Stimulated activated CD4-positive, alpha-beta T cell treated with anti-CD3 and anti-CD28 coated beads, Interleukin-12 subunit alpha, Interleukin-12 subunit beta, amount 100 ng/mL, for 24 hours (primary cell): ENCODE measurements at regions not wholly inside any gene's neighbourhood (a gene's known extent, or its start where the extent isn't known, plus 50 kb on each side); places are given as distances from the start of the nearest gene placed in this dataset.
"Not testable (repeated sequence)": the region's sequence is repeated elsewhere in the genome, so short reads cannot be mapped to it uniquely, and the experiment has no call there.

Source experiments
- DNase-seq, 2 experiments: peaks; one replicate each; pipeline ENCODE4 v3.0.0-alpha.2; 2020; ENCODE audit warnings: low read depth in 2 of 2

GRCh38 chr9:2394087-2394741 is 227.4 kb upstream of the VLDLR start:
- not testable (repeated sequence) for DNase-seq

DNA sequence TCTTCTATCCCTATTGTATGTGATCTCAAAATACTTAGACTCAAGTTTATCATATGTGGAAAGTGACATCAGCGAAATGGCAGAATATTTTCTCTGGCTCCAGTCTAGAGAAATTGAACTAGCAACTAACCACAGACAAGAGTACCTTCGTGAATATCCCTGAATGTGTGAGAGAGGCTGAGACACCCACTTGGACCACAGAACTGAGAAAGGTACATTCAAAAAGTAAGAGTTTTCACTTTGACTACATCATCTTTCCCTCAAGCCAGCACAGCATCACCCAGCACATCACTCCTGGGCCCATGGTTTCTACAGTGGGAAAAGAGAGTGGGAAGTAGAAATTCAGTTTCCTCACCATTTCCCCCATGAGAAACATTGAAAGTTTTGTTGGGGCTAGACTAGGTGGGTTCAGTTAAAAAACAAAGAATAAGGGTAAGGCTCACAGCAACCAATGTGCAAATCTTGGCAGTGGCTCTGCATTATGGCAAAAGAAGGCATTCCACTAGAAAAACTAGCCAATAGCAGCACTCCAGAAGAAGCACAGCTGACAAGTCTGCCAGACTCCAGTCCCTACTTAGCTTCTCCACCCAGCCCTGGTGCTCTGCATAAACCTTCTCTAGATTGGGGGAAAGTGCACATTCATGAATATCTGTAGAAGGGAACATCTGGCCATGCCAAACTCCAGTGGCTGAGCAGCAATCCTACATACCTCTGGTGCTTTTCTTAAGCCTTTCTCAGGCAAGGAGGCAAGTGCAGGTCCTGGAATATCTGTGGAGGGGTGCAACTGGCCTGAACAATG is 225.6 kb upstream of the VLDLR start:
- no peak for DNase-seq

- DNase-seq: no peak
Measured at GRCh38 chr9:2396622-2397285, 224.8 kb upstream of the VLDLR start.

GRCh38 chr9:2397875-2398274 is 223.7 kb upstream of the VLDLR start:
- DNase-seq: not testable (repeated sequence)

GRCh38 chr9:2401746-2402145 is 219.8 kb upstream of the VLDLR start:
- DNase-seq: not testable (repeated sequence)

DNA sequence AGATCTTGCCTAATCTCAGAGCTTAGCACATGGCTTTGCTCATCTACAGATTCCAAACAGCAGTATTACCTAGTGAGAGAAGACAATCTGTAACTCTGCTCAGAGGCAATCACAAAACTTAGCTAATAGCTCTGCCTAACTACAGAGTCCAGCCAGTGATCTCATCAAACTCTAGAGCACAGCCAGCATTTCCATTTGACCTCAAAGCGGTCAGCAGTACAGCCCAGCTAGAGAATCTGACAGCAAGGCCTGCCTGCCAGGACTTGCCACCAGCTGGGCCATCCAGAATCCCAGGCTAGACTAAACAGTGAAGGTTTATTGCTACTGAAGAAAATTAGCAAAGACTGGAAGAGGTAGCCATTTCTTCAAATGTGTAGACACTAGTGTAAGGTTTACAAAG is 217.9 kb upstream of the VLDLR start:
- DNase-seq: no peak

DNA sequence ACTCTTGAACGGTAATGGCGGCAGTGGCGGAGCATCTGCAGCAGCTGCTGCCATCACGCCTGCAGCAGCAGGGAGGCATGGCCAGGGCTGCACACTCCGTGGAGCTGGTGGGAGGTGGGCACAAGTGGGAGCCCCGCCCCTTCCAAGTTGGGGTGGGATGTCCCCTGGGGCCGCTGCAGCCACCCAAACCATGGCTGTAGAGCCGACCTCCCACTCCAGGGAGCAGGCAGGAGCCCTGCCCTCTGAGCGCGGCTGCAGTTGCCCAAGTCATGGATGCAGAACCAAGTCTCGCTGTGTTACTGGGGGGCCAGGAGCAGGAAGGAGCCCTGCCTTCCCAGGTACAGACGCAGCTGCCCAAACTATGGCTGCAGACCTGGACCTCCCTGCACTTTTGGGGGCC is 215.3 kb upstream of the VLDLR start:
- no peak for DNase-seq

DNA sequence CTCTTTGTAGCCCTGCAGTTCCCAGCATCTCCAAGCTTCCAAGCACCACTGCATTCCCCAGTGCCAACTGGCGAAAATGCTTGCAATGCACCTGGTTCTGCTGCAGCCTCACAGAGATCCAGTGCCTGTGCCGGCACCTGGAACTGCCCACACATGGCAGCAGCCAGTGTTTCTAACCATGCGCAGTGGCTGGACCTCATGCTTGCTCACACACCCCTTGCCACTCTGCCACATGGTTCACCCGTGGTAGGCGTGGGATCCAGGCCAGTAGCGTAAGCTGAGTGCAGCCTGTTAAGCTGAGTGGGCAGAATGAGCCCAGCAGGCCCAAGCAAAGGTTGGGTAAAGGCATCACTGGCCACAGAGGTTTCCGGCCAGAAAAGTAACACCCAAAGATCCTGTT is 214.1 kb upstream of the VLDLR start:
- no peak for DNase-seq

DNA sequence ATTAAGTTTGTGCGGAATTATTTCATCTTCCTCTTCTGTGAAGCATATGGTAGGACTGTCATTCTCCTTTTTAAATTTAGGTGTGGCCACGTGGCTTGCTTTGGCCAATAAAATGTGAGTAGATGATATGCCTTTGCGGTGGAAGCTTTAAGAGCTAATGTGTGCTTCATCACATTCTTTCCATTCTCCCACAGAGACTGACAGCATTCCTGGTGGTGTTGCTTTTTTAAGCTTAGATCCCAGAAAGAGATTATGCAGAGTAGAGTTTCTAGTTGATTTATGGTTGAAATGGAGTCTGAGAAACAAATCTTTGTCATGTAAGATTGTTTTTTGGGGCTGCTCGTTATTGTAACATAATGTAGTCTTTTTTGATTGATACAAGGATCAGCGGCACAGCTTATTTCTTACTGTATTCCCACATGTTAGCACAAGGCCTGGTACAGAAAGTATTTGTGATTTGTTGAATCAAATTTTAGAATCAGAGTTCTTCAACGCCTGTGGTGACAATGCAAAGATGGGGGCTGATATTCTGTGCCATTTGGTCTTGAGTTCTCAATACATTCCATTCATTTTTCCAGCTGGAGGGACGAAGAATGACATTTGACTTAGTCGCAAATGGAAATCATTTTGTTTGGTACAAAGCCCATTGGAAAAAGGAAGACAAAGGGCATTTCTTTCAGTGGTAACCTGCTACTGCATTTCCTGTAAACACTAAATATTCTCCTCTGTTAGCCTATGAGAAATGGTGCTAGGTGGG is 209.9 kb upstream of the VLDLR start:
- no peak for DNase-seq

DNA sequence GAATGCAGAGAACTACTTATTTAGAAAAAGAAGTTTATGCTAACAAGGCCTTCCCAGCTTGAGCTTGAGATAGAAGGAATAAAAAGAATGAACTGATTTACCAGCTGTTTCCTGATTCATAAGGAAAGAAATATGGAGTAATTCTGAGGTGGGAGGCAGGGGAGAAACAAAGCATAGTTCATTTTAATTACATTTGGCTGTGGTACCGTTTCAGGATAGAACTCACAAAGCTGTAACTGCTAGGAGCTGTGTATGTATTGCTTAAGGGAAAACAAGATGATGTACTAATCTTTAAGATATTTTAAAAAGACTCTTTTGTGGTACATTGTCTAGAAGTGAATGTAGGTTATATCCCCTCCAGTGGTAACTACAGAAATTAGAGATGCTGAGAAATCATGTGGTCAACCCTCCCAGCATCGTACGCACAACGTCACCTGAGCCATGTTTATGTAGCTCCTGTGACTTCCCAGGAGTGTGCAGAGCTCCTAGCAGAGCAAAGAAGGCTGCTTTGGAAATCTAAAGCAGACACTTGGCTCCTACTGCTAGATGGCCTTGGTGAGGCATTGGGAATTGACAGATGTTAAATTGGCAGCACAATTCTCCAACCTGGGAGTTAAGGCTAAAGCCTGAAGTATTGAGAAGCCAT is 208.3 kb upstream of the VLDLR start:
- DNase-seq: no peak

DNA sequence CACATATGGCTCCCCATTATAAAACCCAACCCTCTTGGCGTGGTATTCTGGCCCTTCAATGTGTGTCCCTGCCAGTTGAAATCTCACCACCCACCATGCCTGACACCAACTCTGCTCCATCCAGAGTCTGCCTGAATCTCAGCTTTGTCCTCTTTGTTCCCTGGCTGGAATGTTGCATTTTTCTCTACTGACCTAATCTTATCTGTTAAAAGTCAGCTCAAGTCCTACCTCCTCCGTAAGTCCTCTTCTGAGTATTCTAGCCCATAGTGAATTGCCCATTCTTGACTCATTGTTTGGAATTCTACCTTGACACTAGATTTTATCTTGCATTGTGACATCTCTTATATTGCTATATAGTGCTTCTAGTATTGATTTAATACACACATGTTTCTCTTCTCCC is 207.1 kb upstream of the VLDLR start:
- DNase-seq: no peak

- DNase-seq: no peak
Measured at GRCh38 chr9:2415326-2415725, 206.3 kb upstream of the VLDLR start.

DNA sequence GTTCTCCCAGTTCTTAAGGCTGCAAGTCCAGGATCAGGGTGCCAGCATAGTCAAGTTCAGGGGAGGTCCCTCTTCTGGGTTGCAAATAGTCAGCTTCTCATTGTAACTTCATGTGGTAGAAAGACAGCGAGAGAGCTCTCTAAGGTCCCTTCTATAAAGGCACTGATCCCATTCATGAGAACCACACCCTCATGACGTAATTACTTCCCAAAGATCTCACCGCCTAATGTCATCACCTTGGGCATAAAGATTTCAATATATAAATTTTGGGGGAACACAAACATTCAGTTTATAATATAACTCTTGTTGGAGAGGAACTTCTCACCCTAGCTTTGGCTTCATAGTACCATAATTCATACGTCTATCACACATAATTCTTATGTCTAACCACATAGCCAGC is 203.9 kb upstream of the VLDLR start:
- DNase-seq: no peak

DNA sequence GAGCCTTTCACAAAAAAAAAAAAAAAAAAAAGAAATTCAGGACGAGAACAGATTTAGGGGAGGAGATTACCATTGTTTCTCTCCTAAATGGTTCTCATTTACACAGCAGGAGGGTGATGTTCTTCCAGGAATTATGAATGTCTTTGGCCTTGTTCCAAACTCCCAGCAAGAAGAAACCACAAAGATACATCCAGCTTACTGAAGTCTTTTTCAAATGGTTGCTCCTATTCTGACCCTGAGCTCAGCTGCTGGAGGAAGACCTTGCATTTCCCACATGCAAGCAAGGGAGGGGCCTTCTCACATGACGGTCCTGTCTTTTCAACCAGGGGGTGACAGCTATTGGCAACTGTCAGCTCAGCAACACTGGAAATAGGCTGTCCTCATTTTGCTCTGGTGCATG is 203.0 kb upstream of the VLDLR start:
- DNase-seq: no peak

DNA sequence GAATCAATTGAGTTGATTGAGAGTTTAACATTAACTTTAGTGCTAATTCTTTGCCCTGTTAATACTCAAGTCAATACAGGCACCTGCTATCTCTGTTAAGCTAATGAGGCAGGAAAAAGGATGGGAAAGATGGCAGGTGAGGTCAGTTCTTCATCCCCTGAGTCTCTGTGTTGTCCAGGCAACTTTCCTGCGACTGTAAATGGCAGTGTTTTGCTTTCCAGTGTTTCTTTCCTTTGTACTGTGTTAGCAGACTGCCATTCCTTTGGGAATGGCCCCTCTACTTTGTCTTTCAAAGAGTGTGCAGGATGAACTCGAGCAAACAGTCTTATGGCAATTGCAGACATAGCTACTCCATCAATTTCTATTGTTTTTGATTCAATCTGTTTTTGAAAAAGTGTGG is 202.2 kb upstream of the VLDLR start:
- DNase-seq: no peak

GRCh38 chr9:2420543-2420942 is 201.0 kb upstream of the VLDLR start:
- no peak for DNase-seq

DNA sequence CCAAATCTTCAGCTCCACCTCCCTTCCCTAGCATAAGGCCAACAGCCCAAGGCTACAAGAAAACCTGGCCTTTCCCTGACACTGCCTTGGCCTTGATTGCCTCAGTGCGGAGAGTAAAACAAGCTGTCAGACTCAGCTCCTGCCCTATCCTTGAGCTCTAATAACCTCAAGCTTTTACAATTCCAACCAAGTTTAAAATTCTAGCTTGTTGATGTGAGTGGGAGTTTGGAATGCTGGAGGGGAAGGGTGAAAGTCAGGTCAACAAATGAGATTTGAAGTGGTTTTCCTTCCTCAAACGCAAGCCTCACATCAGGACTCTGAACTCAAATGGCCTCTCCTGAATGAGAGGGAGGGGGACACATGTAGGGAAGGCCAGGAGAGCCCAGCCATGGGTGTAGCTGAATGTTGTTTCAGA is 197.0 kb upstream of the VLDLR start:
- no peak for DNase-seq

DNA sequence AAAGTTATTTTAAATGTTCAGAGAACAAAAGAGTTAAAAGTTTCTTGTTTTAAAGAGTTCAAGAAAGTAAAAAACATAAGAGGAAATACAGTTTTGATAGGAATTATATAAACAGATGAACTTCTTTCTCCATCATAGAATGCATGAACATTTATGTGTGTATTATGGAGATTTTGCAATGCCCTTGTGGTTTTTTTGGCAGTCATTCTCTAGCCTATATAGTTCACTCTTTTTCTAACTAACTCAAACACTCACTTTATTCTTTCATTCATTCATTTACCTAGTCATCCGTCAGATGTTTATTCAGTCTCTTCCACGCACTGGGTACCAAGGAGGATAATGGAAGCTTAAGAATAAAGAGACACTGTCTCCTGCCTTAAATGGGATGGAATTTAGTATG is 195.9 kb upstream of the VLDLR start:
- DNase-seq: no peak

GRCh38 chr9:2427120-2427891 is 194.3 kb upstream of the VLDLR start:
- DNase-seq: no peak

- no peak for DNase-seq
Measured at GRCh38 chr9:2439957-2440356, 181.6 kb upstream of the VLDLR start.

GRCh38 chr9:2443933-2444332 is 177.7 kb upstream of the VLDLR start:
- DNase-seq: not testable (repeated sequence)
